HEK293 (cell line): ENCODE measurements at regions not wholly inside any gene's neighbourhood (a gene's known extent, or its start where the extent isn't known, plus 50 kb on each side); places are given as distances from the start of the nearest gene placed in this dataset.

ENCODE experiments used
- CTCF ChIA-PET: fragments of 350-600 bp; formaldehyde crosslinking; extraction: SDS; loops from one replicate; lab custom pipeline; 2021; ENCODE audit warnings: antibody characterized with exemption; lab: Yijun Ruan, JAX
- POLR2A ChIA-PET: fragments of 300-600 bp; formaldehyde crosslinking; extraction: SDS; loops from one replicate; lab custom pipeline; 2020; ENCODE audit warnings: antibody characterized with exemption, inconsistent platforms; lab: Yijun Ruan, JAX
- H3K27ac ChIP-seq: fragments of 200-500 bp; sonication (Bioruptor generic); 2 replicates; pipeline ENCODE4 v1.5.1; 2014; ENCODE audit warnings: low read depth, low read length, control low read depth, inconsistent platforms; ENCODE audit errors: extremely low read depth
- H3K36me3 ChIP-seq, 2 experiments: fragments of 200-500 bp in 1 of 2; sonication (Bioruptor generic) in 1 of 2; 1 replicate in 1 of 2; 2 replicates in 1 of 2; pipeline ENCODE4 v1.5.1; 2014 to 2017; ENCODE audit warnings: inconsistent platforms in 2 of 2, low read length in 2 of 2; ENCODE audit not compliant: control insufficient read depth in 2 of 2, insufficient read depth in 1 of 2
- H3K4me1 ChIP-seq: fragments of 200-500 bp; sonication (Bioruptor generic); 2 replicates; pipeline ENCODE4 v1.5.1; 2014; ENCODE audit warnings: mild to moderate bottlenecking, low read length, inconsistent platforms; ENCODE audit not compliant: control insufficient read depth, insufficient read depth
- H3K4me3 ChIP-seq: 2 replicates; pipeline ENCODE4 v1.5.1; 2011; ENCODE audit warnings: low read depth, mild to moderate bottlenecking, control low read depth, low read length, moderate library complexity
- H3K9me3 ChIP-seq: fragments of 200-500 bp; sonication (Bioruptor generic); 2 replicates; pipeline ENCODE4 v1.5.1; 2014; ENCODE audit warnings: low read depth, low read length, inconsistent platforms; ENCODE audit not compliant: control insufficient read depth, insufficient read depth
- BCL6B ChIP-seq: fragments of 450-650 bp; formaldehyde crosslinking; IDR thresholded peaks from 2 replicates; pipeline ENCODE4 v1.5.1; 2017; ENCODE audit warnings: missing biosample characterization, missing genetic modification characterization
- GLI2 ChIP-seq: fragments of 450-650 bp; formaldehyde crosslinking; IDR thresholded peaks from 2 replicates; pipeline ENCODE4; 2017; ENCODE audit warnings: missing biosample characterization, missing genetic modification characterization, low read depth, borderline replicate concordance
- HOXA7 ChIP-seq: sonication (generic); formaldehyde crosslinking; IDR thresholded peaks from 2 replicates; pipeline ENCODE4 v1.8.1; 2022; ENCODE audit warnings: missing genetic modification reagents, borderline replicate concordance
- MZF1 ChIP-seq: fragments of 450-650 bp; formaldehyde crosslinking; IDR thresholded peaks from 2 replicates; pipeline ENCODE4 v1.5.1; 2017; ENCODE audit warnings: missing biosample characterization, missing genetic modification characterization, borderline replicate concordance
- PATZ1 ChIP-seq: fragments of 450-650 bp; formaldehyde crosslinking; IDR thresholded peaks from 2 replicates; pipeline ENCODE4 v1.5.1; 2016; ENCODE audit warnings: missing biosample characterization, missing genetic modification characterization
- SP3 ChIP-seq: fragments of 450-650 bp; formaldehyde crosslinking; IDR thresholded peaks from 2 replicates; pipeline ENCODE4 v1.5.1; 2016; ENCODE audit warnings: missing biosample characterization, missing genetic modification characterization
- TRIM28 ChIP-seq: IDR thresholded peaks from 2 replicates; pipeline ENCODE4 v1.6.1; 2011; ENCODE audit warnings: low read length, control low read depth, borderline replicate concordance
- TSHZ1 ChIP-seq: fragments of 450-650 bp; formaldehyde crosslinking; IDR thresholded peaks from 2 replicates; pipeline ENCODE4 v1.5.1; 2016; ENCODE audit warnings: missing biosample characterization, missing genetic modification characterization, borderline replicate concordance
- ZBTB1 ChIP-seq: fragments of 450-650 bp; formaldehyde crosslinking; IDR thresholded peaks from 2 replicates; pipeline ENCODE4 v1.5.1; 2016; ENCODE audit warnings: missing biosample characterization, missing genetic modification characterization
- ZBTB6 ChIP-seq: fragments of 450-650 bp; formaldehyde crosslinking; IDR thresholded peaks from 2 replicates; pipeline ENCODE4 v1.5.1; 2017; ENCODE audit warnings: missing biosample characterization, missing genetic modification characterization
- ZNF10 ChIP-seq: fragments of 450-650 bp; formaldehyde crosslinking; IDR thresholded peaks from 2 replicates; pipeline ENCODE4 v1.5.1; 2017; ENCODE audit warnings: missing biosample characterization, missing genetic modification characterization
- ZNF112 ChIP-seq: fragments of 450-650 bp; formaldehyde crosslinking; IDR thresholded peaks from 2 replicates; pipeline ENCODE4 v1.5.0; 2017; ENCODE audit warnings: missing biosample characterization, missing genetic modification characterization
- ZNF174 ChIP-seq: fragments of 450-650 bp; formaldehyde crosslinking; IDR thresholded peaks from 2 replicates; pipeline ENCODE4 v1.5.0; 2017; ENCODE audit warnings: missing biosample characterization, mild to moderate bottlenecking, missing genetic modification characterization
- ZNF184 ChIP-seq: fragments of 450-650 bp; IDR thresholded peaks from 2 replicates; pipeline ENCODE4 v1.5.1; 2018; ENCODE audit warnings: missing biosample characterization, mild to moderate bottlenecking, missing genetic modification characterization
- ZNF2 ChIP-seq: fragments of 450-650 bp; formaldehyde crosslinking; IDR thresholded peaks from 2 replicates; pipeline ENCODE4 v1.5.1; 2016; ENCODE audit warnings: missing biosample characterization, missing genetic modification characterization
- ZNF248 ChIP-seq: fragments of 450-650 bp; formaldehyde crosslinking; IDR thresholded peaks from 2 replicates; pipeline ENCODE4 v1.5.1; 2017; ENCODE audit warnings: missing biosample characterization, missing genetic modification characterization
- ZNF324 ChIP-seq: fragments of 450-650 bp; formaldehyde crosslinking; IDR thresholded peaks from 2 replicates; pipeline ENCODE4 v1.5.1; 2016; ENCODE audit warnings: missing biosample characterization, missing genetic modification characterization
- ZNF350 ChIP-seq: fragments of 450-650 bp; formaldehyde crosslinking; IDR thresholded peaks from 2 replicates; pipeline ENCODE4 v1.5.0; 2017; ENCODE audit warnings: missing biosample characterization, mild to moderate bottlenecking, missing genetic modification characterization
- ZNF354C ChIP-seq: fragments of 450-650 bp; formaldehyde crosslinking; IDR thresholded peaks from 2 replicates; pipeline ENCODE4 v1.5.1; 2016; ENCODE audit warnings: missing biosample characterization, missing genetic modification characterization, low read depth, borderline replicate concordance
- ZNF362 ChIP-seq: fragments of 450-650 bp; formaldehyde crosslinking; IDR thresholded peaks from 2 replicates; pipeline ENCODE4 v1.5.1; 2016; ENCODE audit warnings: missing biosample characterization, missing genetic modification characterization
- ZNF391 ChIP-seq: fragments of 450-650 bp; formaldehyde crosslinking; IDR thresholded peaks from 2 replicates; pipeline ENCODE4 v1.5.1; 2016; ENCODE audit warnings: low read depth, missing biosample characterization, missing genetic modification characterization, borderline replicate concordance
- ZNF394 ChIP-seq: fragments of 450-650 bp; formaldehyde crosslinking; IDR thresholded peaks from 2 replicates; pipeline ENCODE4 v1.5.1; 2016; ENCODE audit warnings: missing biosample characterization, missing genetic modification characterization, mild to moderate bottlenecking, moderate library complexity, borderline replicate concordance
- ZNF585B ChIP-seq: fragments of 450-650 bp; formaldehyde crosslinking; IDR thresholded peaks from 2 replicates; pipeline ENCODE4 v1.5.1; 2016; ENCODE audit warnings: missing biosample characterization, missing genetic modification characterization
- ZNF660 ChIP-seq: fragments of 450-650 bp; IDR thresholded peaks from 2 replicates; pipeline ENCODE4 v1.5.1; 2018; ENCODE audit warnings: missing biosample characterization, mild to moderate bottlenecking, missing genetic modification characterization
- ZNF776 ChIP-seq: fragments of 450-650 bp; formaldehyde crosslinking; IDR thresholded peaks from 2 replicates; pipeline ENCODE4 v1.5.0; 2017; ENCODE audit warnings: missing biosample characterization, missing genetic modification characterization, borderline replicate concordance
- ZNF830 ChIP-seq: fragments of 450-650 bp; IDR thresholded peaks from 2 replicates; pipeline ENCODE4 v1.5.0; 2018; ENCODE audit warnings: missing biosample characterization, missing genetic modification characterization, low read depth, mild to moderate bottlenecking, moderate library complexity

- TF ChIP-seq ZNF394 (tag by site-specific recombination) (no peak), ZNF830 (no peak), ZNF776 (tag by site-specific recombination) (no peak), ZBTB6 (tag by site-specific recombination) (no peak), ZNF324 (tag by site-specific recombination) (no peak), ZNF350 (no peak), ZNF248 (no peak), ZBTB1 (no peak), TSHZ1 (tag by site-specific recombination) (no peak), ZNF354C (tag by site-specific recombination) (no peak), ZNF10 (no peak), HOXA7 (CRISPR knock-in tag) (no peak), SP3 (tag by site-specific recombination) (no peak), ZNF391 (tag by site-specific recombination) (no peak), ZNF585B (tag by site-specific recombination) (no peak)
These were observed 77.5 kb upstream of the AKIRIN2 start for GRCh38 chr6:87779542-87779941.

GRCh38 chr6:87772597-87773530 lies 70.8 kb upstream of the AKIRIN2 start:
- H3K27ac ChIP-seq = 0 out of 2 replicates have a peak overlapping the region, but pooled peaks have one; percentile 21
- H3K4me1 ChIP-seq = peaks cover 5% of the 10 kb centered on the region; the same call in 1 of the 2 replicates
- H3K36me3 ChIP-seq = no peaks in the 10 kb centered on the region
- H3K4me3 ChIP-seq = no peak overlapping the region
- H3K9me3 ChIP-seq = no peaks in the 10 kb centered on the region
- ChIA-PET POLR2A (interaction anchor here (1.2 kb wide), 1 partner anchor 12 kb away, joined by 4 read pairs; no protein-coding TSS in a partner anchor), CTCF (interaction anchor here (0.6 to 0.8 kb wide), 2 partner anchors 59 to 179 kb away, joined by 3 read pairs; no protein-coding TSS in a partner anchor)
- TF ChIP-seq MZF1 (tag by site-specific recombination) (0 out of 2 replicates have a peak, but pooled peaks have one; percentile 27), ZNF174 (tag by site-specific recombination) (no peak), ZNF2 (tag by site-specific recombination) (no peak), GLI2 (tag by site-specific recombination) (no peak), BCL6B (tag by site-specific recombination) (no peak), PATZ1 (tag by site-specific recombination) (no peak), ZBTB1 (no peak), ZNF112 (tag by site-specific recombination) (no peak), TRIM28 (peak; percentile 49; the same call in 1 of the 2 replicates), ZNF660 (tag by site-specific recombination) (no peak), ZNF184 (tag by site-specific recombination) (no peak), ZNF362 (no peak)

More at GRCh38 chr6:87779542-87779941, 77.5 kb upstream of the AKIRIN2 start:
- Histone ChIP-seq H3K4me3 (no peak overlapping the region), H3K4me1 (no peaks in the 10 kb centered on the region), H3K9me3 (no peaks in the 10 kb centered on the region), H3K27ac (no peak overlapping the region), H3K36me3 (no peaks in the 10 kb centered on the region)
- POLR2A ChIA-PET = no interaction called here
- CTCF ChIA-PET = no interaction called here
